ENCODE measurements at regions not wholly inside any gene's neighbourhood (a gene's known extent, or its start where the extent isn't known, plus 50 kb on each side); places are given as distances from the start of the nearest gene placed in this dataset.

DNA sequence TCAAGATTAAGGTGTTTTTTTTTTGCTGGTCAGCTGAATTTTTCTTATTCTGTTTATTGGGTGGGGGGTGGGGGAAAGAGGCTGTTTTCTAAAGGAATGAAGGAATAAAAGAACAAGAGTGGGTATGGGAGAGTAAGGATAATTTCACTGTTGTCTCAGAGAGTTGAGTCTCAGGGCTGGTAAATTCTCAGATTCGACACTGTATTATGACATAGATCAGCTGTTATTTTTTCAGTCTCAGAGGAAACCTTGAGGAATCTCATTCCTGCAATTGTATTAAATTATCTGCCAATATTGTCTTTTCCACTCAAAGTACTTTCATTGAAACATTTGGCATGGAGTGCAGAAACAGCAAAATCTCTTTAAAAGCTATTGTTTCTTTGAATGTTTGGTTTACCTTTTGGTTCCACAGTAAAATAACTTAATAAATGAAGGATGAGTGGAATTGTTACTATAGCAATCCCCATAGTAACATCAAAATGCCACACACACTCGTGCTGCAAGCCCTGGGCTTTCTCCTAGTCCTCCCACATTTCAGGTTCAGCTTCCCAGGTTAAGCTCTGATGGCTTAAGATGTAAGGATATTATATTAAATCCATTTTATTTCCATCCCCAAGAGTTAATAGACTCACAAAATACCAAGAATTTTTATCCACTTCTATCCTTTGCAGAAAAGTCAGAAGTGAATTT lies 478.7 kb upstream of the TCF4 start:
- TF ChIP-seq, protein P1, sequence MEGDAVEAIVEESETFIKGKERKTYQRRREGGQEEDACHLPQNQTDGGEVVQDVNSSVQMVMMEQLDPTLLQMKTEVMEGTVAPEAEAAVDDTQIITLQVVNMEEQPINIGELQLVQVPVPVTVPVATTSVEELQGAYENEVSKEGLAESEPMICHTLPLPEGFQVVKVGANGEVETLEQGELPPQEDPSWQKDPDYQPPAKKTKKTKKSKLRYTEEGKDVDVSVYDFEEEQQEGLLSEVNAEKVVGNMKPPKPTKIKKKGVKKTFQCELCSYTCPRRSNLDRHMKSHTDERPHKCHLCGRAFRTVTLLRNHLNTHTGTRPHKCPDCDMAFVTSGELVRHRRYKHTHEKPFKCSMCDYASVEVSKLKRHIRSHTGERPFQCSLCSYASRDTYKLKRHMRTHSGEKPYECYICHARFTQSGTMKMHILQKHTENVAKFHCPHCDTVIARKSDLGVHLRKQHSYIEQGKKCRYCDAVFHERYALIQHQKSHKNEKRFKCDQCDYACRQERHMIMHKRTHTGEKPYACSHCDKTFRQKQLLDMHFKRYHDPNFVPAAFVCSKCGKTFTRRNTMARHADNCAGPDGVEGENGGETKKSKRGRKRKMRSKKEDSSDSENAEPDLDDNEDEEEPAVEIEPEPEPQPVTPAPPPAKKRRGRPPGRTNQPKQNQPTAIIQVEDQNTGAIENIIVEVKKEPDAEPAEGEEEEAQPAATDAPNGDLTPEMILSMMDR (IDR thresholded peaks at IDR 0.05): no peak
- TF ChIP-seq POLR2A (IDR thresholded peaks at IDR 0.05): no peak
